Stimulated activated CD8-positive, alpha-beta memory T cell treated with anti-CD3 and anti-CD28 coated beads, Interleukin-12 subunit alpha, Interleukin-12 subunit beta, amount 100 ng/mL, for 24 hours (primary cell): ENCODE measurements at regions not wholly inside any gene's neighbourhood (a gene's known extent, or its start where the extent isn't known, plus 50 kb on each side); places are given as distances from the start of the nearest gene placed in this dataset.

Experiments
- DNase-seq: peaks from one replicate; pipeline ENCODE4 v3.0.0-alpha.2; 2020; ENCODE audit errors: extremely low read depth

GRCh38 chr1:48164571-48164970 is 57.9 kb upstream of the SLC5A9 start:
- DNase-seq: no peak

GRCh38 chr1:48160486-48161132 is 61.9 kb upstream of the SLC5A9 start:
- DNase-seq: no peak

- no peak for DNase-seq
Observed at GRCh38 chr1:48139275-48139674, 83.2 kb upstream of the SLC5A9 start.

GRCh38 chr1:48127735-48128685 is 94.5 kb upstream of the SLC5A9 start:
- no peak for DNase-seq

GRCh38 chr1:48123647-48124046 is 98.9 kb upstream of the SLC5A9 start:
- DNase-seq: no peak

- no peak for DNase-seq
Observed at GRCh38 chr1:48121955-48122354, 100.6 kb upstream of the SLC5A9 start.

GRCh38 chr1:48120621-48121020 is 101.9 kb upstream of the SLC5A9 start:
- no peak for DNase-seq

GRCh38 chr1:48115835-48116234 is 106.7 kb upstream of the SLC5A9 start:
- no peak for DNase-seq

- DNase-seq: no peak
Observed at GRCh38 chr1:48114596-48115382, 107.7 kb upstream of the SLC5A9 start.

GRCh38 chr1:48109390-48110013 is 112.3 kb upstream of the TRABD2B start:
- DNase-seq: no peak

- no peak for DNase-seq
Observed at GRCh38 chr1:48107516-48107915, 110.3 kb upstream of the TRABD2B start.

- DNase-seq: no peak
Observed at GRCh38 chr1:48106049-48106448, 108.9 kb upstream of the TRABD2B start.

- DNase-seq: no peak
Observed at GRCh38 chr1:48105165-48105564, 108.0 kb upstream of the TRABD2B start.

GRCh38 chr1:48103495-48103894 is 106.3 kb upstream of the TRABD2B start:
- DNase-seq: no peak

- no peak for DNase-seq
Observed at GRCh38 chr1:48102766-48103165, 105.6 kb upstream of the TRABD2B start.

GRCh38 chr1:48099072-48099773 is 102.0 kb upstream of the TRABD2B start:
- no peak for DNase-seq

- peak; percentile 21 for DNase-seq
Observed at GRCh38 chr1:48093696-48094528, 96.7 kb upstream of the TRABD2B start.

GRCh38 chr1:48093147-48093546 is 96.0 kb upstream of the TRABD2B start:
- no peak for DNase-seq

GRCh38 chr1:48092401-48092800 is 95.2 kb upstream of the TRABD2B start:
- DNase-seq: no peak

GRCh38 chr1:48089356-48089891 is 92.2 kb upstream of the TRABD2B start:
- DNase-seq: no peak
